AG08395 (cell line): ENCODE measurements at regions not wholly inside any gene's neighbourhood (a gene's known extent, or its start where the extent isn't known, plus 50 kb on each side); places are given as distances from the start of the nearest gene placed in this dataset.
A peak's percentile ranks its signal among the peaks of the same experiment; 100 is the strongest.
"Not testable (repeated sequence)": the region's sequence is repeated elsewhere in the genome, so short reads cannot be mapped to it uniquely, and the experiment has no call there.

ENCODE experiments used
- DNase-seq: peaks from one replicate; pipeline ENCODE4 v3.0.0; 2012; ENCODE audit warnings: mixed read lengths, low spot score

GRCh38 chr7:142698429-142698828 lies 50.8 kb upstream of the PRSS1 start:
- DNase-seq: no peak

DNA sequence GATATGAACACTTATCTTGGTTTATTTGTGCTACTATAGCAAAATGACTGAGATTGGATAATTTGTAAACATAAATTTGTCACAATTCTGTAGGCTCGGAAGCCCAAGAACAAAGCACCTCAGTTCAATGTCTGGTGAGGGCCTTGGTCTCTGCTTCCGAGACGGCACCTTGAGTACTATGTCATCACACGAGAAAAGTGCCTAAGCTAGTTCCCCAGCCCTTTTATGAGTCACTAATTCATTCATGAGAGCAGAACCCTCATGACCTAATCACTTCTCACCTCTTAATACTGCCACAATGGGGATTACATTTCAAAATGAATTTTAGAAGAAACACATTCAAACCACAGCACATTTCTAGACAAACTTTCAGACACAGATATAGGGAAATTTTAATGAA lies 52.0 kb upstream of the PRSS1 start:
- DNase-seq: no peak

DNA sequence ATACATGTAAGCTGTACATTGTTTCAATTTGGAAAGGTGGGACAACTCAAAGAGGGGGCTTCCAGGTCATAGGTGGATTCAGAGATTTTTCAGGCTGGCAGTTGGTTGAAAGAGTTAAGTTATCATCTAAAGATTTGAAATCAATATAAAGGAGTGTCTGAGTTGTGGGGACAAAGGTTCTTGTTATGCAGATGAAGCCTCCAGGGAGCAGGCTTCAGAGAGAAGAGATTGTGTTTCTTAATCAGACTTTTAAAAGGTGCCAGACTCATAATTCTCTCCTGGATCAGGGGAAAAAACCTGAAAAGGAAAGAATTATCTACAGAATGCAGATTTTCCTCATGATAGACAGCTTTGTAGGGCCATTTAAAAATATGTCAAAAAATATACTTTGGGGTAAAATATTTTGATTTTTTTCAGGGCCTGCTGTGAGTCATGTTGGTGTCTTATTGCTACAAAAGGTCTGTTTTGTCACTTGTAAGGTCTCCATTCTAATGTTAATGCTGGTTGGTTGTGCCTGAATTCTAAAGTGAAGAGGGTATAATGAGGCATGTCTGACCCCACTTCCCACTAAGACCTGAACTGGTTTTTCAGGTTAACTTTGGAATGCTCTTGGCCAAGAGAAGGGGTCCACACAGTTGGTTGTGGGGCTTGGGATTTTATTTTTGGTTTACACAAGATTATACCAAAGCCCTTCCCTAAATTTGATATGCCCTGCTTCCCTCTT lies 52.7 kb upstream of the PRSS1 start:
- DNase-seq: no peak

DNA sequence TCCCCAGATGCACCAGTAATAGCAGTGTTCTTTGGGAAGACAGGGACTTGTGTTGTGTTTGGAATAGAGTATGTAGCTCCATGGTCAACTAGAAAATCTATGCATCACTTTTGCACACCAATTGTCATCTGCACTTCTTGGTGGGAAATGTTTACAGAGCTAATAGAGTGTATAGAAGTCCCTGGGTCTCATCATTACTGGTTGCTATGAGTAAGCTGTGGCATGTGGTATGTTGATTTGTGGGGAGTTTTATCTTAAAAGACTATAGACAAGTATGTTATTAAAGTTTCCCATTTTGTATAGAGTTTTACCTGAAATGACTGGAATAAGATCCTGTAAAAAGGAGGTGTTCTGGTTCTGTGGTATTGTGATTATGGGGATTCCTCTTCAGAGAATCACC lies 55.4 kb upstream of the PRSS1 start:
- no peak for DNase-seq

DNA sequence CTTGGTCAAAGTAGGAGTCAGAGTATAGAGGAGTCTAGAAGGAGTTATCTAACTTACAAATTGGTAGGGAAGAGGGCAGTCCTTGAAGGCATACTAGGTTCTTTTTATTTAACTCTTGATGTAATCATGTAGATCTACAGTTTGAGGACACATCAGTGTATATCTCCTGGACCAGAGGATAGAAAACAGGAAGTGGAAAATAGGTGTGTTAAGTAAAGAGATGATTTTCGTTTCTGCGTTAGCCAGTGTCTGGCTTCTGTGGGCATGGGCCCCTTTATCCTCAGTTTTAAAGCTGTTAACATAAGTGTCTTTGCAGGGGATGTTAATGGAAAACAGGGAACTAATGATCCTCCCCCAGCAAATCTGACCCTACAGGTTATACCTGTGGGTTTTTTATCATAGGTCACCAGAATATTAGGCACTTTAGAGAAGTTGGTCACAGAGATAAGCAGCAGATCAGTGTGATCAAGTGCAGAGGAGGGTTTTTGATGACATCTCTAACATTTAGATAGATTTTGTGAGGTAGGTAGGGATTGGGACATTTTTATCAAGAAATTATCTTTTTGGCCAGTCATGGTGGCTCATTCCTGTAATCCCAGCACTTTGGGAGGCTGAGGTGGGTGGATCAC lies 58.6 kb upstream of the PRSS1 start:
- DNase-seq: no peak

DNA sequence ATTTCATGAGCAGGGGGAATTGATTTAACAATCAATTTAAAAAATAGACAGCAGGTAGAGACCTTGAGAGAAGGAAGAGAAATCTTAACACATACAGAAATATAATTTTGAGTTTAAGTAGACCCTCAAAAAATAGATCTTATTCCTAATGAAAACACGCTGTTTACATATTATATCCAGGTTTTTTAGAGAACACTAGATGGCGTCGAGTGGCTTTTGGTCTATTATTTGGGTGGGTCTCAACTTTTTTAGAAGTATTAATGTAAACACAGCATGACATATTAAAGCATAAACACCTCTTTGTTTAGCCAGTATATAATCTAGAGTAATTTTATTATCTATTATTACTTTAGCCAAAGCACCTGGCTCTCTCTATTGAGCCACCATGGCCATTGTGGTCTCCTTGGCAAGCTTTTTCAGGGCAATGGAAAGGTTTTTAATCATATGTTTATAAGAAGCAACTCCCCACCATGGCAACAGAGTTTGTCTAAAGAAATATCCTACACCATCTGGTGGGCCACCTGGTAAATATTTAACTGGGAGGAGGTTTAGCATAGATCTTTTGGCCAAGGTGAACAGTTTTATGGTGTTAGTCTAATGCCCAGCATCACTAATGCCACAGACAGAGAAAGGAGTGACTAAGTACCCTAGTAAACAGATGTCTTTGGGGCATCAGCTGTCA lies 59.7 kb upstream of the PRSS1 start:
- no peak for DNase-seq

GRCh38 chr7:142685877-142686508 lies 63.3 kb upstream of the PRSS1 start:
- no peak for DNase-seq

- no peak for DNase-seq
Measured at GRCh38 chr7:142681314-142682092, 67.8 kb upstream of the PRSS1 start.

DNA sequence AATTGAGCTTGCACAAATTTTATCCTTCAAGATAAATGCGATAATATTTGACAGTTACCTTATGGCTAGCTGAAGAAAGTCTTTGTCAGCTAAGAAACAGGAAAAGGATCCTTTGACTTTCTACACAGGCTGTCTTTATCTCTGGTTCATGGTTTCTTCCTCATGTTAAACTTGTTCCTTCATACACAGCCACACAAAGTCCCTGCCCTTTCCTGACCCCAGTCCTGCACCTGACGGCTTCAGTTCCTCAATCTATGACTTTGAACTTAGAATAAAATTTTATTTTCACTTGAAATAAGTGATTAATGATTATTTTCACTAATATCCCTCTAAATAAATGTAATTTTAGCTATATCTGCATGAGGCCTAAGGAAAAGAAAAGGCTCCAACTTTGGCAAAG lies 77.8 kb upstream of the PRSS1 start:
- no peak for DNase-seq

DNA sequence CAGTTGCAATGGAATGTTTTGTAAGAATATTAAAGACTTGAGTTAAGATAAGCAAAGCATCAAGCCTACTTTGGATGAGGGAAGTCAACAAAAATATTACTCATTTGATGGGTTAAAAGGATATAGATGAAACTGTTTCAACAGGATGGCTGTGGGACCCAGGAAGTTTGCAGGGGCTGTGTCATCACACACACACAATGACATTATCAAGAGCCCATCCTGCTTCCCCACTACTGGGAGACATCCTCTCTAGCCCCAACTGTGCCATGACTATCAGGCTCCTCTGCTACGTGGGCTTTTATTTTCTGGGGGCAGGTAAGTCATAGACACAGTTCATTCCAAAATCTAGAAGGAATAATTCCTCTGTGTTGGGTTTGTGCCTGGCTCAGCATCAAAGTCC lies 78.8 kb upstream of the PRSS1 start:
- DNase-seq: no peak

GRCh38 chr7:142669074-142669654 lies 80.1 kb upstream of the PRSS1 start:
- peak; percentile 22 for DNase-seq

GRCh38 chr7:142668495-142668894 lies 80.8 kb upstream of the PRSS1 start:
- DNase-seq: no peak

GRCh38 chr7:142657376-142657775 lies 91.9 kb upstream of the PRSS1 start:
- DNase-seq: no peak

DNA sequence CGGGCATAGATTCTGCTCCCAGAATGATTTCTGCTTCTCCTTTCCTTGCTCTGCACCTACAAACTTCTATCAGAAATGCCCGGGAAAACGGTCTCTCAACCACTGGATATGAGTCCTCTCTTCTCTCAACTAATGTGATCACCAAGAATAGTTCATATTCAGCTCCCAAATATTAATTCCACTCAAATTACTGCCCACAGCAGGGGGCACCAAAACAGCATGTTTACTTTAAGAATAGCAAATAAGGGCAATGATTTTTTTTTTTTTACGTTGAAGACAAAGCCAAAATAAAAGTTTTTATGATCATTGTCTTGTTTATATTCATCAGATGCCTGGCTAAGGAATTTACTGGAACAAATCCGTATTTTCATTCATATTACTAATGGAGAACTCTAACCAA lies 94.9 kb upstream of the PRSS1 start:
- no peak for DNase-seq

DNA sequence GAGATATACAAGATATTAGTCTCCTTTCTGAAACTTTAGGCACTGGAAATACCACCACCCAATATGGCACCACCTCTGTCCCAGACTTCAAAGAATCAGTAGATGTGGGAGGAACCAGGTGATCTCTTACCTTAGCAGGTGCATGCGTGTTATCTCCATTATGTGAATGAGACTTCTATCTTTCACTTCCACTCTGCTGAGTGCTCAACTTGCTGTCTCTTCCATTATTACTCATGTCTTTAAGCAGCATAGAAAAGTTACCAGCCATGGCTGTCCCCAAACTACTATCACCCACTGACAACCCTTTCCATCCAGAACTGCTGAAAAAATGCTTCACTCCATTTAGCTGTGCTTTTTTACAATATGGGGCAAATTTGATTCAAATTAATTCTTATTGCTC lies 101.5 kb upstream of the PRSS1 start:
- no peak for DNase-seq

GRCh38 chr7:142646386-142647140 lies 102.7 kb upstream of the PRSS1 start:
- DNase-seq: no peak

GRCh38 chr7:142645777-142646176 lies 103.5 kb upstream of the PRSS1 start:
- no peak for DNase-seq

- DNase-seq: no peak
Measured at GRCh38 chr7:142642316-142642715, 107.0 kb upstream of the PRSS1 start.

- DNase-seq: not testable (repeated sequence)
Measured at GRCh38 chr7:142641252-142641651, 108.0 kb upstream of the PRSS1 start.

DNA sequence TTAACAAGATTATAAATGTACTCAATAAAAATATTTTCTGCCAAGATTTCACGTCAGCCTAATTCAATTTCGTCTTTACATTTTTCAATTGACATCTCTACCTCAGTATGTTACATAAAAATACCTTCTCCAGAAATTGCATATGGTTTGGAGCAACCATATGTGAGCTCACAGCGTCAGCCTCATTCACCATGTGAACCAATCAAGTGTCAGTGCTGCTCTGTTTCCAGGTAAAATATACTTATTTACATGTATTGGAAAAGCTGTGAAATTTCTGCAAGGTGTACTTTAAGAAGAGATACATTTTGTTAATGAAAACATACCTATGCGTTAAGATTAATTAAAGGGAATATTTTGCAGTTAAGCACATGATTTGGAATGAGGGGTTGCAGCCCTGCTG lies 110.7 kb upstream of the PRSS1 start:
- DNase-seq: no peak

DNA sequence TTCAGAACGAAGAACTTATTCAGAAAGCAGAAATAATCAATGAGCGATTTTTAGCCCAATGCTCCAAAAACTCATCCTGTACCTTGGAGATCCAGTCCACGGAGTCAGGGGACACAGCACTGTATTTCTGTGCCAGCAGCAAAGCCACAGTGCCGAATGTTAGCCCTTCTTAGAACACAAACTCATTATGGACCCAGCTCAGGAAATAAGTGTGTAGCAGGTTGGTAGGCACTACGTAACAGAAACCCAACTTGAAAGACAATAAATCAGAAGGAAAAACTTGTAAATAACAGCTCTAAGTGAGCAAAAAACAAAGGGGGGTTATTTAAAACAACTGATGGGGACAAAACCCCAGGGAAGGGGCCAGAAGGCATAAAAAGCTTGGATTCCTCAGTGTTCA lies 112.0 kb upstream of the PRSS1 start:
- no peak for DNase-seq
